ENCODE measurements at regions not wholly inside any gene's neighbourhood (a gene's known extent, or its start where the extent isn't known, plus 50 kb on each side); places are given as distances from the start of the nearest gene placed in this dataset.
"Not testable (repeated sequence)": the region's sequence is repeated elsewhere in the genome, so short reads cannot be mapped to it uniquely, and the experiment has no call there.

- TF ChIP-seq CTCF, POLR2AphosphoS5 (IDR thresholded peaks at IDR 0.05): not testable (repeated sequence)
Observed at GRCh38 chr1:228892200-228892599, 156.9 kb downstream of the RHOU start.

Data from prostate gland (tissue), 2 donors.